Left kidney (tissue), 1 donor: ENCODE measurements at regions not wholly inside any gene's neighbourhood (a gene's known extent, or its start where the extent isn't known, plus 50 kb on each side); places are given as distances from the start of the nearest gene placed in this dataset.

Experiments used
- DNase-seq: peaks from one replicate; pipeline ENCODE4 v3.0.0-alpha.2; 2013

DNA sequence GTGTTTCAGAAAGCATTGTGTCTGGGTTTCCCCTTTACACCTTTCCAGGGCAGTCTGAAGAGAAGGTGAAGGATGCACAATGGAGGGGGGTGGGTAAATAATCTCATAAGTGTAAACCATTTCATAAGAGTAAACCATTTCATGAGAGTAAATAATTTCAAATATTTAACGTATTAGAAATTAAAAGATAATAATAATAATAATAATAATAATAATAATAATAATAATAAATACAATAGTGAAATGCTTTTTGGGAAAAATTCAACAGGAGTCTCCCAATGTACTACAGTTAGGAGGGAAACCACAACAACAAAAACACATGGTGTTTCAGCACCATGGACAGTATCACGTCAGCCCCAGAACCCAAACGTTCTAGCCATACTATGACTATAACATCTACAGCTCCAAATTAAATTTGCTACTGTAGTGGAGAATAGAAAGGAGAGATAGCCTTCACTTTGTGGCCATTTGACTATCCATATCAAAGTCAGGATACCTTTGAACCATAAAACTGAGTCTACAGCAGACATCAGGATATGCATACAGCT, 691.8 kb downstream of the BCL11B start:
- DNase-seq = peak; percentile 52

DNA sequence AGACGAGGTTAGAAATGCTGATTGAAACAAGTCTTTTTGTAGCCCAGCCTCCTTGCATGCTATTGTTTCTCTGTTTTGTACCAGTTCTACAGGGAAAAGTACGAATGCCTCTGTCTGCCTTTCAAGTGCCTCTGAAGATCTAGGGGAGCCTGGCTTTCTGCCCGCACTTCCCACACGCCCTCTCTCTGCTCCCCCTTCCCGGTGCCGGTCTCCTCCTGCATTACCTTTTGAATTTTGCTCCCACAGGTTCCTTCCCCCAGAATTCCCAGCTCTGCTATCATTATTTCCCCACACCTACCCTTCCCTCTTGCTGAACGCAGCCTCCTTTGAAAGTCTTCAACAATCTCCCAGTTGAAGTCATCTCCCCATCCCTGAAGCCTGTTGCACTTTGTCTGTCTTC, 689.7 kb downstream of the BCL11B start:
- no peak for DNase-seq

DNA sequence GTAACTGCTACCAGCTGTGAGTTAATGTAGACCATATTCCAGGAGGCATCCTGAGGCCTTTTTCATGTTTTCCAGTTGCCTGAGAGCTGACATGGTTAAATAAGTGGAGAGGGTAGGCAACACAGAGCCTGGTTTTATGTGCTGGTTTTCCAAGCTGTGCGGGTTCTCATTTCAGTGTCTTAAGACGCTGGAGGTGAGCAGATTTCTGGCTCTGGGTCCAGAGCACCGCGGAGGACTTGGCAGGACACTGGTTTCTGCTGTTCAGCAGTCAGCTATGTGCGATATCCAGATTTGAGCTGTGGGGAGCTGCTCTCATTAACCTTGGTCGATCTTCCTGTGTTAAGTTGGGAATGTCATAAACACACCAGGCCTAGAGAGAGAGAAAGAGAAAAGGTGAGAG, 680.8 kb downstream of the BCL11B start:
- DNase-seq = no peak

DNA sequence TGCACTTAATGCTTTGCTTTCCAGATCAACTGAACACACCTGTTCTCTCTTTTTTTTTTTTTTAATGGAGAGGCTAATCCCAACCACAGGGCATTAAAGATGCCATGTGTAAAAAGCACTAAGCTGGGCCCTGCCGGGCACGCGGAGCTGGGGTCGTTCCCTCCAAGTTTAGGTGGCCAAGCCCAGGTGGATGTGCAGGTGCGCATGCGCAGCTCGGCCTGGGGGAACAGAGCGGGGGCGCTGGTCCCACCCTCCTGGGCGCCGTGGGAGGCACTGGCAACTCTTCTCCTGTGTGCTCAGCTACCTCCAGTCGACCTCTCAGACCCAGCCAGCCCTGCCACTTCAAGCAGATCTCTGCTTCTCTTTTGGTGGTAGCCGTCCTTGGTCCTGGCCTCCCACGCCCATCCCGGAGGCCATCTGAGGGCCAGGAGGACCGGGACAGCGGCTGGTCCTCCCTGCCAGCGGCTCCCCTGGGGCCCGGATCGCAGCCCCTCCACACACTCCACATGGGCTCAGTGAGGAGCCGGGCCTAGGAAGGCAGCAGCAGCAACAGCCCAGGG, 679.3 kb downstream of the BCL11B start:
- no peak for DNase-seq

DNA sequence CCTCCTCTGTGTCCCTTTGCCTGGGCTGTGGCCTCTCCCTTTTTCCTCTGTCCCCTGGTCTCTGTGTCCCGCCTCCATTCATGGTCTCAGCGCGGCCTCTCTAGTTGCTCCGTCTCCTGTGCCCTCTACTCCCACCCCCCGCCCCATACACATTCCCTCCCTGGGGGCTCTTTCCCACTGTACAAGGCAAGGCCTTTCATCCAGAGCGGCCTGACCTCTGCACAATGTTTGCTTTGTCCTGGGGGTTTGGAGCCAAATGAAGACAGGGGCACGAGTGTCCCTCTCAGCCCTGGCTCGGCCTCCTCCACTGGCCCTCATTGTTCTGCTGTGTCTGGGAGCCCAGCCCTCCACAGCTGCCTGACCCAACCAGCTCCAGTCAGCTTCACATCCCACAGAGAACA, 678.6 kb downstream of the BCL11B start:
- DNase-seq = no peak

DNA sequence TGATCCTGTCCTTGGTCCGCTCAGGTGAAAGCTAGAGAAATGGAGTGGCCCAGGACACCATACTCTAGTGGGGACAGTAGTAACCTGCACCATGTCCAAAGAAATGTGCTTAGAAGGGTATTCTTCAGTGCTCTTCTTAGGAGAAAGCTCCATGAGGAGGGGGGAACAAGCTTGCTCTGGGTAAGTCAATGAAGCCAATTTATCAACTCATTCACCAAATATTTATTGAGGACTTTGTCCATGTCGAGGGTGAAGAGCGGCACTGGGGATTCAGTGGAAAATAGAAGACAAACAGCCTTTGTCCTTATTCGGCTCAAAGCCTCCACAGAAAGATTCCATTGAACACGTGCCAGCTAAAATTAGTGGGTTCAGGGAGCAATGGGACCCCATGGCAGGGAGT, 677.8 kb downstream of the BCL11B start:
- DNase-seq = no peak

DNA sequence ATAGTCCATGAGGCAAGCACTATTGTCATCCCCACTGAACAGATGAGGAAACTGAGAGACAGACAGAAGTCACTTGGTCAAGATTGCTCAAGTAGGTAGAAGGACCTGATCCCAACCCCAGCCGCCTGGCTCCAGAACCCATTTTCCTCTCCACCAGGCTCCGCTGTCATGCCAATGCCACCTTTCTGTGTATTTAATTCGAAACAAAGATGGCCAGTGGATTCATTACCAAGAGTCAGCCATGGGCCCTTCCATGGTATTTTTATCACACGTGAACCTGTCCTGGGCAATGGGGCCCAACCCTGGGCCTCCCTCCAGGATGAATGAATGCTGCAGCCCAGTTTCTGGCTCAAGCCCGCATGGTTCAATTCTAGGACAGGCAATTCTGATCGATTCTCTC, 673.4 kb downstream of the BCL11B start:
- DNase-seq = no peak

DNA sequence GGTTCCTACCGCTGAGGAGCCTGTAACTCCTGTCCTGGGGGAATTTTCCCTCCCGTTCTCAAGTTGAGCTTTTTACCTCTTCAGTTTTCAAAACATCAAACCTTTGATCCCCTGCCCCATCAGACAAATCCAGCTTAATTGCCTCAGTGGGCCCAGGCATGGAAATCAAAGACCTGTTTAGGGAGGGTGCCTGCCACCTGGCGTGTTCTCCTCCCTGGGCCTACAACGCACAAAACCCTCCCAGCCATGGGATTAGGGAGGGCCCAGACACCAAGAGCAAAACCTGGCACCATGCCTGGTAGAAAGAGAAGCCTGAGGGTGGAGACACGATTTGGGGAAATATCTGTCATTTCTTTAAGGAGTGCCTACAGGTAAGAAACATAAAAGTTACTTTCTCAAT, 672.9 kb downstream of the BCL11B start:
- no peak for DNase-seq

DNA sequence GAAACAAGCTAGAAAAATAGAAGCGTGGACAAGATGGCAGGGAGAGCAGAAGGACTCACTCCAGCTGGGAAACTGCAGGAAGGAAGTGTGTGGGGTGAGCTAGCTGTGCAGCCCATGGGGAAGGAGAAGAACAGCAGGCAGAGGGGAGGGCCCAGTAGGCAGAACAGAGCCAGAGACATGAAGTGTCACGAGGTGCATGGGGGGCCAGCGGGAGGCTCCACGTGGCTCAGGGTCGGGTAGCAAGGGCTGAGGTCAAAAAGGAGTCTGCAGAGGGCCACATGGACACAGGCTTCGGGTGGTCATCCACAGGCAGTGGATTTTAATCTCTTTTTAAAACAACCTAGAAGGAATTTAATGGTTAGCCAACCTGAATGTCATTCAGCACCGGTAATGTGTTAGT, 669.0 kb downstream of the BCL11B start:
- no peak for DNase-seq

DNA sequence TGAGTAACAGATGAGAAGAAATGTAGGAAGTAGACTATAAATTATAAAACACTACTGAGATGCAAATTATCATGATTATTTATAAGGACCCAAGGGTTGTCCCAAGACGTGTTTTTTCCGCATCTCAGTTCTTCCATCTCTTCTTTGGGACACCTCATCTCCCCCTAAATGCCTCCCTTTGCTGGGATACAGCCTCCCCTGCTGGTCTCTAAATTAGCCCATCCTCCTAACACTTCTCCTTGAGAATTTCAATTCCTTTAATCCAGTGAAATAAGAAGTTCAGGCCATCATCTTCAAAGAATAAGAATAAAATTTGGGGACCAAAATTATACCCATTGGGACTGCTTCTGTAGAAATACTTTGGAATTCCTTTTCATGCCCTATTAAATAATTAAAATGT, 667.0 kb downstream of the BCL11B start:
- no peak for DNase-seq

DNA sequence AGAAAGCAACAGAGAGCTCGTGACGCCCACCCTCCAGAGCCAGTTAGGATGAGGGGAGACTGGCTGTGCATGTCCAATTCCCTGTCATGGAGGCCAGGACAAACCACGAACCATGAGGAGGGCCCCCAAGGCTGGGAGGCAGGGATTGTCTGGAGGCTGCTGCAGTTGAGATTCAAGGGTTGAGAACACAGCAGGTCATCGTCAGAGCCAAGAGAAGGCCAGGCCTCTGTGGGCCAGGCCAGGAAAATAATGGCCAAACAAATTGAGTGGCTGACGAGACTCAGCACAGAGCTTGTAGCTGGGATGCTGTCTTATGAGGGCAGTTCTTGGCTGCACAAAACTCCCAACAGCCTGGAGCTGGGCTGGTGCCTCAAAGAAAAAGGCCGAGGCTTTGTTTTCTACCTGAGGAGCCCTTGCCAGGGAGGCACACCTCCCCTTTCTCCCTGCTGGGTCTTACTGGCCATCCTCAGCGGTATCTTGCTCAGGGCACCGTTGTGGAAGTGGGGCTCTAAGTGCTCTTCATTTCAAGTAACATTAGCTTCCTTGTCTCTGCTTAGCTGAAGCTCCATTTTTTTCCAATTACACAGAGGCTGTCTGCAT, 665.9 kb downstream of the BCL11B start:
- no peak for DNase-seq

DNA sequence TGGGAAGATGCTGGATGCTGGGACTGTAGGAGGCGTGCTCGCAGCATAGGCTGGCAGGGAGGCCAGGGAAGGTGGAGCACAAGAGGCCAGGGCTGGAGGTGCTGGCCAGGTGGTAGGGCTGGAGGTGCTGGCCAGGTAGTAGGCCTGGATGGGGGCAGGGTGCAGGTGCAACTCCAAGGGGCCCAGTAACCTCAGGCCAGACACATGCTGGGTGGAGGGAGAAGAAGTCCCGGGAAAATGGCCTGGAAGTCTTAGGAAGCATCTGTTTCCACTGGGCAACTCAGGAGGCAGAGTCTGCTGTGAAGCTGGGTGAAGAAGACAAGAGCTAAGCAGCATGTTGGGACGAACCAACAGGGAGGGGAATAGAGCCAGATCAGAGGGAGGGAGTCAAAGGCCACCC, 665.2 kb downstream of the BCL11B start:
- no peak for DNase-seq

DNA sequence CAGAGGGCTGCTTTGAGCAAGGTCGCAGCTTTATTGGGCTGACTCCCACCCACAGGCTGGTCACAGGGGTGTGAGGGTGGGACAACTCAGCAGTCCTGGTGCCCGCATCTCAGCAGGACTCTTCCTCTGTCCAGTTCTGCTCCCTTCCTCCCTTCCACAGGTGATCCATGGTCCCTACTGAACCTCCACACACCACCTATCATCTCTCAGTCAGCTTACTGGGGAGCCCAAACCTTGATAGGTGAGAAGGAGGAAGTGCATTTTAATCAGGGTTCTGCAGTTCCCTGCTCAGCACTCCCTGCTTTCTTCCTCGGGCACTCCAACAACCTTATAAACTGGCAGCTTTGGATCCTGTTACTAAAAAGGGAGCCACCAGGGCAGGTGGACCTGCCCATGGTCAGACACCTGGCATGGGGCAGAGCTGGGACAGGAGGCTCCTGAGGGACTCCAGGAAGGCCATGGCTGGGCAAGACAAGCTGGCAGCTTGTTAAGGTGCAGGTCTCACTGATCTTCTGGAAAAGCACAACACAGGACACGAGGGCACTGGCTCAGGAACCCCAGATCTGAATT, 664.6 kb downstream of the BCL11B start:
- no peak for DNase-seq

DNA sequence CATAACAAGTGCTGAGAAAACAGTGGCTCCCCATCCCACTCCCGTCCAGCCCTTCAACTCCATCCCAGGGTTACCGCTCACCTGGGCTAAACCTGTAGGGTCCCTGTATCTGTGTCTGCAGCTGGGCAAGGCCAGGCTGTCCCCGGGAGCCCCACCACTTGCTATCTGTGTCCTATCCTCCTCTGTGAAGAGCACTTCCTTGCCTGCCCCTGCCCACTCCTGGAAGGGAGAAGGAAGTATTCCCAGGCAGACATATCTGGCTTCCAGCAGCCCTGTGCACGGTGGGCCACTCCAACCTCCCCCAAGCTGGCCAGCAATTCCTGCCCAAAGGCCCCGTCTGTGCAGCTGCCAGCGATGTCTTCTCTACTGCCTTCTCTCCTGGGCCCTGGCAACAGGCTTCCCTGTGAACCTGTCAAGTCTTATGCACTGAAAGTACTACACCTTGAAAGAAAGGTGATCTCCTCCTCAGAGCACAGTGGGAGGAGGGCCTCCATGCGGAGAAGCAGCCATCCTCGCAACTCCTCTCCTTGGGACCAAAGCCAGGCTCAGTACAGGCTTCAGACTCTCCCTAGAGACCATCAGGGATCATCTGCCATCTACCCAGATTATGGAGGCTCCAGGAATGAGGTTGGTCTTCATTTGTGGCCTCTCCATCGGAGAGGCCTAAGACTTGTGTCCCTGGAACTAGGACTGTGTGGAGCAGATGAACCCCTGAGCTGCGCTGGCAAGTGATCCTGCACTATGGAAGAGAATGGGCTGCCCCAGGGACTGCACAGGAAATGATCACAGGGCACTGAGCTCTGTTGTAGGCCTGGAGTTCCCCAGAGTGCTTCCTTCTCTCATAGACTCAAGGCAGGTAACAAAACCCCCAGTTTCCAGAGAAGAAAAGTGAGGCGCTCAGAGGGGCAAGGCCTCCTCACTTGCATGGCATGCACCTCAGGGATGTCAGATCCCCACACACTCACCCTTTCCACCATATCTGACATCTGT, 663.6 kb downstream of the BCL11B start:
- no peak for DNase-seq

DNA sequence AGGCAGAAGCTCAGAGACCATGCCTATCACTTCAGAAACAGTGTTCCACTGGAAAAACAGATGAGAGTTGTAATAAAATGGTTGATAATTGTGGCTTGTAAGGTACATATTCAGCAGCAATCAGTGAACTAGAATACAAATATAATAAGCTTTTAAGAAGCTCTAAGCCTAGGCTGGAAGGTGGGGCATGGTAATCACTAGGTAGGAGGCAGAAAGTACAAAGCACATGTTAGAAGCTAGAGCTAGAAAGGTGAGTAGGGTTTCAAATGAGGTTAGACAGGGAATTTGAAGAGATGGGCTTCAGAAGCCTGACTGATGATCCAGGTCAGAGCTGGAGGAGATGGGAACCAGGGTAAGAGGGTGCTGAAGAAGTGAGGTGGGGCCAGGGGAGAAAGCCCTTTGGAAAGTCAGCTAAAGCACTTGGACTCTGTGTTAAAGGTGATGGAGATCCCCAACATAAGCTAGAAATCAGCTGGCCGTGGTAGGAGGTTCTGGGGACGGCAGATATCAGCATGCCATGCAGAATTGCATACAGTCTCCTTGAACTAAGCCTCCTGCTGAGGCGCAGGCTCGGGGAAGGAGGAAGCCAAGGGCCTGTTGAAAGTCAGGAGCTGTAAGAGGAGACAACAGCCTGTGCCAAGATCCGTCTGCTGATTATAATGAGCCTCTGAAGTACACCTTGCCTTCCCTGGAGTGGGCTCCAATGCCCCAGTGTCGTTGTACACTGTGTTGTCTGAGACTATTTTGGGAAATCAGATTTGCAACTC, 659.4 kb downstream of the BCL11B start:
- DNase-seq = no peak

DNA sequence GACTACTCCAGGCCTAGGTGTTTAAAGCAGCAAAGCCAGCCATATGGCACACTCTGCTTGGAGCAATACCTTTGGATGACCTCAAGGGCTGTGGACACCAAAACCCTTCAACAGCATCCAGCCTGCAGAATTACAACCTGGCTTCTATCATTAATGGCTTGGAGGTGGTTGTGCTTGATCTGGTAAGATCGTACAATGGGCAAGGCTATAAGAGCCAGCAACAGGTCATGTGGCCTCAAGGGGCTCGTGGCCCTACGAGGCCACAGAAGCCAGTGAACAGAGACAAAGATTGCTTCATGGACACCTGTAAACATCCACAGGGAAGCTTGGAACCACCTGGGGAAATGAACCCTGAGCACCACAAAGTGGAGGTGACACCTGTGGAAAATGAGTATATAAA, 657.3 kb downstream of the BCL11B start:
- DNase-seq = no peak

DNA sequence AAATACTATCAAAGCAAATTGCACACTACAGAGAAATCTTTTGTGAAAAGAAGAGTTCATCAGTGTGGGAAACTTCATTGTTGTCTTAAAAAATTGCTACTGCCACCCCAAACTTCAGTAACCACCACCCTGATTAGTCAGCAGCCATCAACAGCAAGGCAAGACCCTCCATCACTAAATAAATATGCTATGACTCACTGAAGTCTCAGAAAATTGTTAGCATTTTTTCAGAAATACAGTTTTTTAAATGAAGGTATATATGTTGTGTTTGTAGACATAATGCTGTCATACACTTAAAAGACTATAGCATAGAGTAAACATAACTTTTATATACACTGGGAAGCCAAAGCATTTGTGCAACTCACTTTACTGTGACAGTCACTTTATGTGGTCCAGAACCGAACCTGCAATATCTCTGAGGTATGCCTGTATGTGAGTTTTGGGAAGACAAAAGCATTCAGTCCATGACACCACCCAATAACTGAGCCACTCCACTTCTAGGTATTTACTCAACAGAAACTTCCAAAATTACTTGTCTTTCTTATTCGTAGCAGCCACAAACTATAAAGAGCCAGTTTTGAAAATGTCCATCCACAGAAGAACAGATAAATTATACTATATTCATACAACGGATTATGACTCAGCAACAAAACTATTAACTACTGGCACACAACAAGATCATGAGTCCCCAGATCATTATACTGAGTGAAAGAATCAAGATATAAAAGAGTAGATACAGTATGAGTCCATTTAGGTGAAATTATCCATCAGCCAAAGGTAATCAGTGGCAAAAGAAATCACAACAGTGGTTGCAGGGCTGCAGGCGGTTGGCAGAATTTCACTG, 649.6 kb downstream of the BCL11B start:
- DNase-seq = no peak

DNA sequence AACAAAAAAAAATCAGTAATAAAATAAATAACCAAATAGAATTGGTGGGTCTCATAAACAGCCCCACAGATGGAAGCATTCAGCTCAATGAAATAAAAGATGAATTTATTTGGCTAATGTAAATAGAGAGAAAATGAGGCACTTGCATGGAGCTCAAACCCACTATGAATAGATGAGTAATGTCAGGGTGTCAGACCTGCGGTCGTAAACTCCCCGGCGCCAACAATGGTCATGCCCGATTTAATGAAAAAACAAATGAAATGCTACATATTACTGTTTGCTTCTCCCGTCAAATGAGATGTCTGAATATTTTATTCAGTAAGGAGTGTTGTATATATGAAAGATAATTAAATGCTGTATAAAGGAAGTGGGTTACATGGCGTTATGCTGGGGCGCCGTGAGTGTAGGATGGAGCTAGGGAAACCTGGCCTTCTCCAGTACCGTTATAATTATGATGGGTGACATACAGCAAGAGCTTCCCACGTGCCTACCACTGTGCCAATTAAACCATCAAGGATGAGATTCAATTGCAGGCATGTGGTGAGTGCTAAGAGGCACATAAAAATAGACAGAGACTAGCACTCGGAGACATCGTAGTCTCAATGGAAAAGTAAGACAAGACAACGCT, 648.1 kb downstream of the BCL11B start:
- DNase-seq = no peak

DNA sequence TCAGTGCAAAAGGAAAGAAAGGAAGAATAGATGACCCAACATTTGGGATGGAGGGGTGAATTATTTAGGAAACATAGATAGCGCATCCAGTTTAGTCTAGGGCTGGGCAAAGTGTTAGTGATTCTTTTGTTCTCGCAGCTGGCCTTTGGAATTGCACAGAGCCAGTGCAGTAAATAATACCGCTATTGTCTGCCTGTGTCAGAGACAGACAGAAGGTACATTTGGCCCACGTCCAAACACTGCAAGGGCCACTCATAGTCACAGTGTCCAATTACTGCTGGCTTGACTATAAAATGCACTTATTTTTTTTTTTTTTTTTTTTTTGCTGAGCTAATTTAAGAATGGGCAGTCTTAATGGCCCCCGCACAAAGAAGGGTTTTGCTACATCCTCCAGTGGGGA, 638.6 kb downstream of the BCL11B start:
- DNase-seq = peak; percentile 26

DNA sequence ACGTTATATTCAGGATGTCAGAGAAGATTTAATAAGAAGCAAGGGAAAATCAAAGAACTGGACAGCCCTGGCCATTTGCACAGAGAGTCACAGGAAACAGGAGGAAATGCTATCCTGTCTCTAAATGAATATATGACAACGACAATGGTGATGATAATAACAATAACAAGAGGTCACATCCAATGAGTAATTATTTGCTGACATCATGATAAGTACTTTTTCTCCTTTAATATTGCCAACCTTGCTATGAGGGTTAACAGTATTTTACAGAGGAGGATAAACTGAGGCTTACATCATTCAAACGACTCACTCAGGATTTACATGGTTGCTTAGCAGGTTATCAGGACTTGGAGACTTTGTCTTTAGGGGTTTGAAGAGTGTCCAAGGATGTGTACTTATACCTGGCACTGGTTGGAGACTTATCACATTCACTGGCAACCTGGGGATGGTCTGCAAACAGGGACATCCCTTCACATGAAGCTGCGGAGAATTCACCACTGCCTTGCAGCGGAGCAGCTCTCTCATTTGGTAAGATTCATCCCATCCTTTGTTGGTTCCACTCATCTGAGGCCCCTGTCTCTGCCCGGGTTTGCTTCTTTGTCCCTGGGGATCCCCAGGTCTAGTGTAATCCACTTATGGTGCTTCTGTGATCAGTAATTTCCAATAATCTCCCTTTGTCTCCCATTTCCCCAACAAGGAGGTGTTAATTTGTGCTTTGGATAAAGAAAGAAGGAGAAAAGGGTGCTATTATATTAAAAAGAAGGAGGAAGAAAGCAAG, 637.8 kb downstream of the BCL11B start:
- no peak for DNase-seq
